ENCODE measurements at regions not wholly inside any gene's neighbourhood (a gene's known extent, or its start where the extent isn't known, plus 50 kb on each side); places are given as distances from the start of the nearest gene placed in this dataset.
A peak's percentile ranks its signal among the peaks of the same experiment; 100 is the strongest.

DNA sequence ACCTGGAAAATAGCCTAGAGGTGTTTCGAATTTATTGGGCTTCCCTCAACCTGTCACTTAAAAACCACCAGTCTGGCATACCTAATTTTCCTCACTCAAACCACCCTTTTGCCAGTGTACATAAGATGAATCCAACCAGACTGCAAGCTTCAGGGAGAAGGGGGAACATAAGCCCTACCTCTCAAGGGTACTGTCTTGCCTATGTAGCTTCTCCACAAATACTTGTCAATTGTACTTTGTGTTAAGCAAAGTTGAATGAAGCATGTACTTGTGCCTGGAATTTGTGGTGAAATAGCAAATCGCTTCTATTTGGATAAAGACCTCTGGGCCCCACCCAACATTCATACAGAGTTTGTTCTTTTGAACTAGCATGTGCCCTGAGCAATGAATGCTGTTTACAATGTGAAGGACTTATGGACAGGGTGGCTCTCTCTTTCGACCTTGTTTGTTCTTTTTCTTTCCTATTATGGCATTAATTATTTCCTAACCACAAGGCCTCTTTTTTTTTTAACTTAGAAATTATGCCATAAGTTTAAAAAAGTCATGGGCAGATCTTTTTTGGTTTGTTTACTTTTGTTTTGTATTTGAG, 580.2 kb downstream of the EBF1 start (continued):
- TF ChIP-seq, protein P1, sequence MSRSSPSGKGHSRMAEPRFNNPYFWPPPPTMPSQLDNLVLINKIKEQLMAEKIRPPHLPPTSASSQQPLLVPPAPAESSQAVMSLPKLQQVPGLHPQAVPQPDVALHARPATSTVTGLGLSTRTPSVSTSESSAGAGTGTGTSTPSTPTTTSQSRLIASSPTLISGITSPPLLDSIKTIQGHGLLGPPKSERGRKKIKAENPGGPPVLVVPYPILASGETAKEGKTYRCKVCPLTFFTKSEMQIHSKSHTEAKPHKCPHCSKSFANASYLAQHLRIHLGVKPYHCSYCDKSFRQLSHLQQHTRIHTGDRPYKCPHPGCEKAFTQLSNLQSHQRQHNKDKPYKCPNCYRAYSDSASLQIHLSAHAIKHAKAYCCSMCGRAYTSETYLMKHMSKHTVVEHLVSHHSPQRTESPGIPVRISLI (CRISPR knock-in tag; IDR thresholded peaks at IDR 0.05; ENCODE audit: borderline replicate concordance), result peak; percentile 71
- TF ChIP-seq GATAD1 (CRISPR knock-in tag; IDR thresholded peaks at IDR 0.05) (no peak), CBX2 (IDR thresholded peaks at IDR 0.05; ENCODE audit: low read depth, low read length) (no peak), CBX2 (CRISPR knock-in tag; IDR thresholded peaks at IDR 0.05; ENCODE audit: low read depth) (no peak), HMG20B (CRISPR knock-in tag; conservative IDR thresholded peaks at IDR 0.05) (0 out of 2 replicates have a peak, but pooled peaks have one; percentile 62), FOXK2 (IDR thresholded peaks at IDR 0.05) (peak; percentile 70; the same call in 1 of the 2 replicates), ZNF577 (CRISPR knock-in tag; IDR thresholded peaks at IDR 0.05; ENCODE audit: borderline replicate concordance, low read depth) (no peak), CEBPB (IDR thresholded peaks at IDR 0.05; ENCODE audit: borderline replicate concordance, low read depth, low read length) (peak; percentile 22; the same call in 1 of the 2 replicates), THAP11 (CRISPR knock-in tag; IDR thresholded peaks at IDR 0.05) (no peak), ISL2 (CRISPR knock-in tag; IDR thresholded peaks at IDR 0.05) (peak; percentile 49; the same call in 1 of the 2 replicates), POGZ (CRISPR knock-in tag; IDR thresholded peaks at IDR 0.05) (peak; percentile 42; the same call in 1 of the 2 replicates), TBX2 (CRISPR knock-in tag; IDR thresholded peaks at IDR 0.05; ENCODE audit: borderline replicate concordance) (peak; percentile 31; the same call in 1 of the 2 replicates), NR2F6 (IDR thresholded peaks at IDR 0.05) (peak; percentile 72), NR2F6 (CRISPR knock-in tag; IDR thresholded peaks at IDR 0.05) (peak; percentile 45; the same call in 1 of the 2 replicates), RBM39 (IDR thresholded peaks at IDR 0.05; ENCODE audit: low read depth, low read length, poor library complexity, severe bottlenecking) (no peak), RCOR2 (CRISPR knock-in tag; IDR thresholded peaks at IDR 0.05) (peak; percentile 68; the same call in 1 of the 2 replicates), PITX1 (CRISPR knock-in tag; IDR thresholded peaks at IDR 0.05) (peak; percentile 26; the same call in 1 of the 2 replicates), HHEX (CRISPR knock-in tag; IDR thresholded peaks at IDR 0.05) (peak; percentile 90), CEBPG (CRISPR knock-in tag; IDR thresholded peaks at IDR 0.05) (peak; percentile 48), HMG20A (CRISPR knock-in tag; IDR thresholded peaks at IDR 0.05; ENCODE audit: borderline replicate concordance) (peak; percentile 65), FOXK1 (CRISPR knock-in tag; IDR thresholded peaks at IDR 0.05; ENCODE audit: borderline replicate concordance, low read depth) (peak; percentile 58; the same call in 1 of the 2 replicates), SPEN (CRISPR knock-in tag; IDR thresholded peaks at IDR 0.05; ENCODE audit: low read depth) (0 out of 2 replicates have a peak, but pooled peaks have one; percentile 39), KDM6A (CRISPR knock-in tag; IDR thresholded peaks at IDR 0.05; ENCODE audit: low read depth) (0 out of 2 replicates have a peak, but pooled peaks have one; percentile 62)
- TF ChIP-seq, protein P2, sequence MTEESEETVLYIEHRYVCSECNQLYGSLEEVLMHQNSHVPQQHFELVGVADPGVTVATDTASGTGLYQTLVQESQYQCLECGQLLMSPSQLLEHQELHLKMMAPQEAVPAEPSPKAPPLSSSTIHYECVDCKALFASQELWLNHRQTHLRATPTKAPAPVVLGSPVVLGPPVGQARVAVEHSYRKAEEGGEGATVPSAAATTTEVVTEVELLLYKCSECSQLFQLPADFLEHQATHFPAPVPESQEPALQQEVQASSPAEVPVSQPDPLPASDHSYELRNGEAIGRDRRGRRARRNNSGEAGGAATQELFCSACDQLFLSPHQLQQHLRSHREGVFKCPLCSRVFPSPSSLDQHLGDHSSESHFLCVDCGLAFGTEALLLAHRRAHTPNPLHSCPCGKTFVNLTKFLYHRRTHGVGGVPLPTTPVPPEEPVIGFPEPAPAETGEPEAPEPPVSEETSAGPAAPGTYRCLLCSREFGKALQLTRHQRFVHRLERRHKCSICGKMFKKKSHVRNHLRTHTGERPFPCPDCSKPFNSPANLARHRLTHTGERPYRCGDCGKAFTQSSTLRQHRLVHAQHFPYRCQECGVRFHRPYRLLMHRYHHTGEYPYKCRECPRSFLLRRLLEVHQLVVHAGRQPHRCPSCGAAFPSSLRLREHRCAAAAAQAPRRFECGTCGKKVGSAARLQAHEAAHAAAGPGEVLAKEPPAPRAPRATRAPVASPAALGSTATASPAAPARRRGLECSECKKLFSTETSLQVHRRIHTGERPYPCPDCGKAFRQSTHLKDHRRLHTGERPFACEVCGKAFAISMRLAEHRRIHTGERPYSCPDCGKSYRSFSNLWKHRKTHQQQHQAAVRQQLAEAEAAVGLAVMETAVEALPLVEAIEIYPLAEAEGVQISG (CRISPR knock-in tag; IDR thresholded peaks at IDR 0.05), result no peak
- TF ChIP-seq, protein P3, sequence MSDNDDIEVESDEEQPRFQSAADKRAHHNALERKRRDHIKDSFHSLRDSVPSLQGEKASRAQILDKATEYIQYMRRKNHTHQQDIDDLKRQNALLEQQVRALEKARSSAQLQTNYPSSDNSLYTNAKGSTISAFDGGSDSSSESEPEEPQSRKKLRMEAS (IDR thresholded peaks at IDR 0.05), result peak; percentile 60; the same call in 1 of the 2 replicates
